SU-DHL-6 (cell line): ENCODE measurements at regions not wholly inside any gene's neighbourhood (a gene's known extent, or its start where the extent isn't known, plus 50 kb on each side); places are given as distances from the start of the nearest gene placed in this dataset.

Experiments
- CTCF ChIP-seq: fragments of 200-600 bp; sonication (generic); IDR thresholded peaks from one replicate; pipeline ENCODE4 v1.5.1; 2017; ENCODE audit warnings: antibody characterized with exemption, mild to moderate bottlenecking, low read length, moderate library complexity; ENCODE audit not compliant: insufficient read depth, poor library complexity, severe bottlenecking
- EZH2phosphoT487 ChIP-seq: fragments of 200-600 bp; sonication (generic), shearing (Covaris generic); conservative IDR thresholded peaks from 2 replicates; pipeline ENCODE4 v1.6.1; 2018; ENCODE audit warnings: mild to moderate bottlenecking, antibody characterized with exemption, low read length, moderate library complexity, mixed read lengths

- TF ChIP-seq CTCF (no peak), EZH2phosphoT487 (no peak)
These were observed 429.6 kb downstream of the EPM2A start for GRCh38 chr6:145305670-145306069.
